Upper lobe of left lung (tissue), 6 donors: ENCODE measurements at regions not wholly inside any gene's neighbourhood (a gene's known extent, or its start where the extent isn't known, plus 50 kb on each side); places are given as distances from the start of the nearest gene placed in this dataset.
A peak's percentile ranks its signal among the peaks of the same experiment; 100 is the strongest.

Experiments
- ATAC-seq, 2 donors: fragments of 200-7000 bp; cut with Tn5 transposase; one replicate each; pipeline ENCODE4 v1.9.1; 2022; ENCODE audit warnings: mild to moderate bottlenecking in 2 of 2, moderate library complexity in 2 of 2; ENCODE audit not compliant: low FRiP score in 2 of 2
- DNase-seq, 2 donors: peaks; one replicate each; pipeline ENCODE4 v3.0.0-alpha.2; 2019 to 2020
- H3K27ac ChIP-seq, 4 donors: fragments of 200-600 bp; sonication (generic); one replicate each; pipeline ENCODE4 v1.5.1; 2016 to 2019
- H3K27me3 ChIP-seq, 4 donors: fragments of 200-600 bp; sonication (generic); one replicate each; pipeline ENCODE4 v1.5.1; 2017 to 2019
- H3K36me3 ChIP-seq, 4 donors: fragments of 200-600 bp; sonication (generic); one replicate each; pipeline ENCODE4 v1.5.1; 2016 to 2019
- H3K4me1 ChIP-seq, 4 donors: fragments of 200-600 bp; sonication (generic); one replicate each; pipeline ENCODE4 v1.5.1; 2018 to 2019
- H3K4me3 ChIP-seq, 4 donors: fragments of 200-600 bp; sonication (generic); one replicate each; pipeline ENCODE4 v1.5.1; 2017 to 2019; ENCODE audit warnings: mild to moderate bottlenecking in 2 of 4, moderate library complexity in 1 of 4
- H3K9me3 ChIP-seq, 4 donors: fragments of 200-600 bp; sonication (generic); one replicate each; pipeline ENCODE4 v1.5.1; 2018 to 2019
- EP300 ChIP-seq, 4 donors: sonication (generic); formaldehyde crosslinking; IDR thresholded peaks; one replicate each; pipeline ENCODE4 v1.5.1; 2017; ENCODE audit warnings: antibody characterized with exemption in 4 of 4, control low read depth in 2 of 4
- POLR2A ChIP-seq, 4 donors: fragments of 450-650 bp; IDR thresholded peaks; one replicate each; pipeline ENCODE4 v1.5.1; 2016 to 2017; ENCODE audit warnings: antibody characterized with exemption in 4 of 4, mild to moderate bottlenecking in 2 of 4
- POLR2AphosphoS5 ChIP-seq, 2 donors: sonication (generic); formaldehyde crosslinking; IDR thresholded peaks; one replicate each; pipeline ENCODE4 v1.5.1; 2017; ENCODE audit warnings: antibody characterized with exemption in 2 of 2
- WGBS, 2 donors: methylation state at CpG; one replicate each; pipeline ENCODE4 v1.1.5; 2017 to 2018; 5-methylcytosine and 5-hydroxymethylcytosine counted together
- TF ChIP-seq, protein P1 (sequence below), 6 experiments: fragments of 450-650 bp in 4 of 6; fragments of 200-600 bp in 2 of 6; sonication (generic) in 2 of 6; IDR thresholded peaks; one replicate each; pipeline ENCODE4 v1.5.1; 2016 to 2019; ENCODE audit warnings: antibody characterized with exemption in 6 of 6
- donor health status: DM: no; HTN: no; CAD: no; lungs with moderate emphysema.
- donor health status: DM: no; HTN: yes; CAD: no; lungs with severe emphysema.

- DNase-seq (peak in 1 of 2 donors; percentile 33), ATAC-seq (no peak)
- Histone ChIP-seq H3K4me1 (peaks cover 0 to 17% (median 16%) of the 10 kb centered on the region in 4 donors), H3K4me3 (no peak overlapping the region), H3K27me3 (no peaks in the 10 kb centered on the region), H3K27ac (no peak overlapping the region), H3K36me3 (no peaks in the 10 kb centered on the region), H3K9me3 (no peaks in the 10 kb centered on the region)
- TF ChIP-seq POLR2A (IDR thresholded peaks at IDR 0.05): no peak
- no peak for TF ChIP-seq POLR2AphosphoS5 (IDR thresholded peaks at IDR 0.05)
- TF ChIP-seq, protein P1, sequence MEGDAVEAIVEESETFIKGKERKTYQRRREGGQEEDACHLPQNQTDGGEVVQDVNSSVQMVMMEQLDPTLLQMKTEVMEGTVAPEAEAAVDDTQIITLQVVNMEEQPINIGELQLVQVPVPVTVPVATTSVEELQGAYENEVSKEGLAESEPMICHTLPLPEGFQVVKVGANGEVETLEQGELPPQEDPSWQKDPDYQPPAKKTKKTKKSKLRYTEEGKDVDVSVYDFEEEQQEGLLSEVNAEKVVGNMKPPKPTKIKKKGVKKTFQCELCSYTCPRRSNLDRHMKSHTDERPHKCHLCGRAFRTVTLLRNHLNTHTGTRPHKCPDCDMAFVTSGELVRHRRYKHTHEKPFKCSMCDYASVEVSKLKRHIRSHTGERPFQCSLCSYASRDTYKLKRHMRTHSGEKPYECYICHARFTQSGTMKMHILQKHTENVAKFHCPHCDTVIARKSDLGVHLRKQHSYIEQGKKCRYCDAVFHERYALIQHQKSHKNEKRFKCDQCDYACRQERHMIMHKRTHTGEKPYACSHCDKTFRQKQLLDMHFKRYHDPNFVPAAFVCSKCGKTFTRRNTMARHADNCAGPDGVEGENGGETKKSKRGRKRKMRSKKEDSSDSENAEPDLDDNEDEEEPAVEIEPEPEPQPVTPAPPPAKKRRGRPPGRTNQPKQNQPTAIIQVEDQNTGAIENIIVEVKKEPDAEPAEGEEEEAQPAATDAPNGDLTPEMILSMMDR (IDR thresholded peaks at IDR 0.05): no peak
- TF ChIP-seq EP300 (IDR thresholded peaks at IDR 0.05): no peak
- 90 to 91% methylated on average over 15 to 16 of the region's 16 CpGs for WGBS, 2 donors
Measured at GRCh38 chr6:164105705-164106104, 691.2 kb downstream of the QKI start.

DNA sequence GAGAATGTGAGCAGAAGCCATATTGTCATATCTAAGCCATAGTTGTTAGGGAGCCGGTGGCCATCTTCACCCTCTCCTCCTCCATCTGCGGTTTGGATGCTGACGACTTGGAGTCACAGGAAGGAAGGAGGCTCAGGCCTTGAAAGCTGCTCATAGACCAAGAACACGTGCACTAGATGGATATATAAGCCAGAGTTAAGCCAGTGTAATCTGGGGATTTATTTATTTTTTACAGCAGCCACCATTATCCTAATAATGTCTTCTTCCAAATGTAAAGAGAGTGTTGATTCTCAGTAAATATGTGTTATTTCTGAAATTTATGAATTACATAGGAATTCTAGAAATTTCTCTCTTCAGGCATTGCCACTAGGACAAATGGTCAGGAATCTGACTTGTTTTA is 689.9 kb downstream of the QKI start:
- Histone ChIP-seq H3K9me3 (no peaks in the 10 kb centered on the region), H3K4me1 (peaks cover 0 to 14% (median 12%) of the 10 kb centered on the region in 4 donors), H3K36me3 (no peaks in the 10 kb centered on the region), H3K4me3 (no peak overlapping the region), H3K27me3 (no peaks in the 10 kb centered on the region), H3K27ac (no peak overlapping the region)
- no peak for DNase-seq
- TF ChIP-seq POLR2AphosphoS5 (IDR thresholded peaks at IDR 0.05): no peak
- TF ChIP-seq, protein P1 (IDR thresholded peaks at IDR 0.05): no peak
- no peak for TF ChIP-seq POLR2A (IDR thresholded peaks at IDR 0.05)
- TF ChIP-seq EP300 (IDR thresholded peaks at IDR 0.05): no peak
- 88 to 99% methylated on average over 4 of the region's 4 CpGs for WGBS, 2 donors
- ATAC-seq: no peak

GRCh38 chr6:164102693-164103092 is 688.2 kb downstream of the QKI start:
- peaks cover 0 to 14% (median 4%) of the 10 kb centered on the region in 4 donors for H3K4me1 ChIP-seq
- DNase-seq (no peak), ATAC-seq (no peak)
- no peak overlapping the region for H3K4me3 ChIP-seq
- no peaks in the 10 kb centered on the region for H3K27me3 ChIP-seq
- no peak overlapping the region for H3K27ac ChIP-seq
- H3K9me3 ChIP-seq: no peaks in the 10 kb centered on the region
- WGBS, 2 donors: 75 to 88% methylated on average over 4 of the region's 4 CpGs
- H3K36me3 ChIP-seq: no peaks in the 10 kb centered on the region
- TF ChIP-seq POLR2A (IDR thresholded peaks at IDR 0.05) (no peak), EP300 (IDR thresholded peaks at IDR 0.05) (no peak), POLR2AphosphoS5 (IDR thresholded peaks at IDR 0.05) (no peak)
- TF ChIP-seq, protein P1 (IDR thresholded peaks at IDR 0.05): no peak

DNA sequence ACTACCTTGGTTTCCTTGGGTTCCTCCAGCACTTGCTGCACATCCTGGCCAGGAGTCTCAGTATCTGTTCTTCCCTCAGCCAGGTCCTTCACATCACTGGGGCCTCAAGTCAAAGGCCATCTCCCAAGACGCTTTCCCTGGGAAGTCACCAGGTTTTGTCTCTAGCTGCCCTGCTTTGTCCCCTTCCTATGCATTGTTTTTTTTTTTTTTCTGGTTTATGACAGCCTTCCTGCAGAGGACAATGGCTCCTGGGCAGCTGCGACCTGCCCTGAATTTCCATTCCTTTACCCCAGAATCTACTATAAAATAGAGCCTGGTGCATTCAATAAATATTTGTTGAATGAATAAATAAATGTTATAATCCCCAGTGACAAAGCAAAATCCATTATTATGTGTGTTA is 687.3 kb downstream of the QKI start:
- Histone ChIP-seq H3K4me1 (peaks cover 0 to 15% (median 8%) of the 10 kb centered on the region in 4 donors), H3K36me3 (no peaks in the 10 kb centered on the region), H3K27ac (no peak overlapping the region), H3K27me3 (no peaks in the 10 kb centered on the region), H3K9me3 (no peaks in the 10 kb centered on the region), H3K4me3 (no peak overlapping the region)
- whole genome bisulfite sequencing, 2 donors: 67 to 78% methylated on average over 2 of the region's 2 CpGs
- ATAC-seq (no peak), DNase-seq (no peak)
- TF ChIP-seq, protein P1 (IDR thresholded peaks at IDR 0.05): no peak
- TF ChIP-seq POLR2A (IDR thresholded peaks at IDR 0.05) (no peak), EP300 (IDR thresholded peaks at IDR 0.05) (no peak), POLR2AphosphoS5 (IDR thresholded peaks at IDR 0.05) (no peak)

DNA sequence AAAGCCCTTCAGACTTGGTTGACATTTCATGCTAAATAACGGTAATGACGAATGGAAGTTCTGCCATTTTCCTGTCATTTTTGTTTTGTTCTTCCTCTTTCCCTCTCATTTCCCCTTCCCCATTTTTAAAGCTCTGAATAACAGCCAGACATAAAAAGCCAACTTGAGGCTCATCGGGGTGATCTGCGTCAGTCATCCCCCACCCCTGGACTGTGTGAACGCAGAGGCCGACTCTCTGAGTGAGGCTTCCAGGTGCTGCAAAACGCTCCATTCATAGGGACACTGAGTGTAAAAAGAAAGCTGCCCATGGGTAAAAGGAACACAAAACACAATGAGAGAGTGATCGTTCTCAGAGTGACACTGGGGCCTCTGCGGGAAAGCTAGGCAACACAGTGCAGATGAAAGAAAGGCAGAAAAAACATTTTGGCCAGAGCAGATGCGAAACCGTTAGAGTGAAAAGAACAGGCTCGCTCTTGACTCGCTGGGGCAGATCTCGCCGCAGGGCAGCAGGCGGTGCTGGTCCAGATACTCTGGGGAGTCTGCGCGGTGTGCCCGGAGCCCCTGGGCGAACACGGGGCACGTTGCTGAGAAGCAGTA is 684.8 kb downstream of the QKI start:
- DNase-seq (peak in 1 of 2 donors; percentile 63), ATAC-seq (no peak)
- Histone ChIP-seq H3K27me3 (no peaks in the 10 kb centered on the region), H3K27ac (peak overlapping the region in 1 of 4 donors; percentile 7), H3K36me3 (no peaks in the 10 kb centered on the region), H3K4me1 (peaks cover 0 to 15% (median 8%) of the 10 kb centered on the region in 4 donors), H3K9me3 (no peaks in the 10 kb centered on the region), H3K4me3 (no peak overlapping the region)
- WGBS, 2 donors: 88 to 89% methylated on average over 22 of the region's 22 CpGs
- no peak for TF ChIP-seq POLR2A (IDR thresholded peaks at IDR 0.05)
- TF ChIP-seq POLR2AphosphoS5 (IDR thresholded peaks at IDR 0.05): no peak
- TF ChIP-seq, protein P1 (IDR thresholded peaks at IDR 0.05): no peak
- TF ChIP-seq EP300 (IDR thresholded peaks at IDR 0.05): no peak
